Neural cell (in vitro differentiated cells): ENCODE measurements at regions not wholly inside any gene's neighbourhood (a gene's known extent, or its start where the extent isn't known, plus 50 kb on each side); places are given as distances from the start of the nearest gene placed in this dataset.

ENCODE experiments used
- CTCF ChIP-seq: fragments of 450-650 bp; IDR thresholded peaks from 2 replicates; pipeline ENCODE4 v1.5.1; 2014; ENCODE audit warnings: antibody characterized with exemption, mild to moderate bottlenecking, moderate library complexity; ENCODE audit not compliant: poor library complexity, severe bottlenecking
- EZH2 ChIP-seq: fragments of 200-600, 300-800 bp; shearing (Covaris generic), sonication (generic); IDR thresholded peaks from 2 replicates; pipeline ENCODE4 v1.6.1; 2014; ENCODE audit warnings: antibody characterized with exemption, low read length, borderline replicate concordance, mild to moderate bottlenecking; ENCODE audit not compliant: insufficient read depth, poor library complexity, severe bottlenecking
- POLR2AphosphoS5 ChIP-seq: IDR thresholded peaks from 2 replicates; pipeline ENCODE4 v1.6.1; 2012
- REST ChIP-seq: IDR thresholded peaks from 2 replicates; pipeline ENCODE4 v1.6.1; 2012; ENCODE audit warnings: borderline replicate concordance
- SMC3 ChIP-seq: fragments of 450-650 bp; conservative IDR thresholded peaks from 2 replicates; pipeline ENCODE4 v1.6.1; 2014; ENCODE audit warnings: antibody characterized with exemption, mild to moderate bottlenecking, moderate library complexity; ENCODE audit not compliant: poor library complexity
- TAF1 ChIP-seq: IDR thresholded peaks from 2 replicates; pipeline ENCODE4 v1.6.1; 2012; ENCODE audit warnings: low read depth

- TF ChIP-seq REST (no peak), EZH2 (no peak), SMC3 (no peak), POLR2AphosphoS5 (no peak), CTCF (no peak), TAF1 (no peak)
Measured at GRCh38 chr1:82452096-82452495, 651.4 kb downstream of the ADGRL2 start.
